AG04450 (cell line): ENCODE measurements at regions not wholly inside any gene's neighbourhood (a gene's known extent, or its start where the extent isn't known, plus 50 kb on each side); places are given as distances from the start of the nearest gene placed in this dataset.
"Not testable (repeated sequence)": the region's sequence is repeated elsewhere in the genome, so short reads cannot be mapped to it uniquely, and the experiment has no call there.

Experiments
- CTCF ChIA-PET: fragments of 300-600, 350-600 bp; formaldehyde crosslinking; extraction: SDS; loops from one replicate; lab custom pipeline; 2022; ENCODE audit warnings: antibody characterized with exemption, inconsistent platforms; lab: Charles Lee
- POLR2A ChIA-PET: fragments of 350-600 bp; formaldehyde crosslinking; extraction: SDS; loops from one replicate; lab custom pipeline; 2021; ENCODE audit warnings: antibody characterized with exemption, inconsistent platforms; lab: Yijun Ruan, JAX
- DNase-seq: peaks from one replicate; pipeline ENCODE4 v3.0.0-alpha.2; 2011; ENCODE audit warnings: low read depth, low spot score
- H3K27ac ChIP-seq: one replicate; pipeline ENCODE4 v1.5.1; 2012; ENCODE audit warnings: low read depth, low read length, control low read depth
- H3K27me3 ChIP-seq: one replicate; pipeline ENCODE4 v1.6.0; 2012; ENCODE audit warnings: low read length; ENCODE audit not compliant: control insufficient read depth, insufficient read depth
- H3K4me3 ChIP-seq: 2 replicates; pipeline ENCODE4 v1.5.1; 2011; ENCODE audit warnings: mild to moderate bottlenecking, low read depth, low read length, control low read depth
- H3K9me3 ChIP-seq: 2 replicates; pipeline ENCODE4 v1.5.1; 2012; ENCODE audit warnings: low read length; ENCODE audit not compliant: control insufficient read depth, insufficient read depth
- CTCF ChIP-seq: IDR thresholded peaks from 2 replicates; pipeline ENCODE4 v1.5.1; 2011; ENCODE audit warnings: low read depth, low read length, control low read depth, inconsistent platforms

- no peak overlapping the region for H3K27ac ChIP-seq
- no peak for TF ChIP-seq CTCF
- no peaks in the 10 kb centered on the region for H3K9me3 ChIP-seq
- POLR2A ChIA-PET: interaction anchor here (0.6 kb wide), 1 partner anchor 39 kb away, joined by 4 read pairs; no protein-coding TSS in a partner anchor
- no peaks in the 10 kb centered on the region for H3K27me3 ChIP-seq
- no peak for DNase-seq
- no peak overlapping the region for H3K4me3 ChIP-seq
- CTCF ChIA-PET: interaction anchor here (2.6 kb wide), 1 partner anchor 51 kb away, joined by 14 read pairs; a partner anchor contains a TSS
These were observed 120.1 kb downstream of the HAUS1 start for GRCh38 chr18:46224181-46224775.

GRCh38 chr18:46226461-46226860 lies 122.3 kb downstream of the HAUS1 start:
- CTCF ChIA-PET: interaction anchor here (1.0 to 1.1 kb wide), 2 partner anchors 53 to 55 kb away, joined by 3 to 10 read pairs; a partner anchor contains a TSS

GRCh38 chr18:46229641-46230040 lies 125.5 kb downstream of the HAUS1 start:
- DNase-seq, H3K4me3 ChIP-seq, POLR2A ChIA-PET, CTCF ChIA-PET, H3K27ac ChIP-seq, H3K27me3 ChIP-seq, H3K9me3 ChIP-seq: not testable (repeated sequence)

More at GRCh38 chr18:46226461-46226860, 122.3 kb downstream of the HAUS1 start:
- no peak for TF ChIP-seq CTCF
- Histone ChIP-seq H3K27ac (no peak overlapping the region), H3K9me3 (no peaks in the 10 kb centered on the region), H3K4me3 (no peak overlapping the region), H3K27me3 (no peaks in the 10 kb centered on the region)
- POLR2A ChIA-PET: no interaction called here
- no peak for DNase-seq

- no peak for TF ChIP-seq CTCF
- DNase-seq: no peak
- no peaks in the 10 kb centered on the region for H3K9me3 ChIP-seq
- POLR2A ChIA-PET: no interaction called here
- H3K27ac ChIP-seq: no peak overlapping the region
- CTCF ChIA-PET: interaction anchor here (6.2 kb wide), 1 partner anchor 63 kb away, joined by 37 read pairs; a partner anchor contains a TSS
- H3K27me3 ChIP-seq: no peaks in the 10 kb centered on the region
- no peak overlapping the region for H3K4me3 ChIP-seq
These were observed 132.0 kb downstream of the HAUS1 start for GRCh38 chr18:46236156-46236555.

- TF ChIP-seq CTCF: no peak
- no peak overlapping the region for H3K4me3 ChIP-seq
- H3K27me3 ChIP-seq: no peaks in the 10 kb centered on the region
- DNase-seq: no peak
- H3K27ac ChIP-seq: no peak overlapping the region
- POLR2A ChIA-PET: no interaction called here
- no peaks in the 10 kb centered on the region for H3K9me3 ChIP-seq
- CTCF ChIA-PET: interaction anchor here (6.2 kb wide), 1 partner anchor 65 kb away, joined by 37 read pairs; a partner anchor contains a TSS
These were observed 133.7 kb downstream of the HAUS1 start for GRCh38 chr18:46237891-46238290.
